HEK293T (cell line): ENCODE measurements at regions not wholly inside any gene's neighbourhood (a gene's known extent, or its start where the extent isn't known, plus 50 kb on each side); places are given as distances from the start of the nearest gene placed in this dataset.

ENCODE experiments used
- ARNT ChIP-seq: fragments of 450-650 bp; IDR thresholded peaks from 2 replicates; pipeline ENCODE4 v1.6.1; 2017; ENCODE audit warnings: mild to moderate bottlenecking
- FOXA1 ChIP-seq: fragments of 450-650 bp; IDR thresholded peaks from 2 replicates; pipeline ENCODE4 v1.6.1; 2016; ENCODE audit warnings: mild to moderate bottlenecking
- FOXM1 ChIP-seq: fragments of 450-650 bp; IDR thresholded peaks from 2 replicates; pipeline ENCODE4 v1.6.1; 2017; ENCODE audit warnings: mild to moderate bottlenecking, borderline replicate concordance
- L3MBTL2 ChIP-seq: fragments of 450-650 bp; conservative IDR thresholded peaks from 2 replicates; pipeline ENCODE4 v1.6.1; 2016; ENCODE audit warnings: mild to moderate bottlenecking
- SP1 ChIP-seq: fragments of 450-650 bp; IDR thresholded peaks from 2 replicates; pipeline ENCODE4 v1.6.1; 2017
- TF ChIP-seq, protein P1 (sequence below): fragments of 450-650 bp; IDR thresholded peaks from 2 replicates; pipeline ENCODE4 v1.6.1; 2016

- TF ChIP-seq FOXM1 (no peak), SP1 (no peak), L3MBTL2 (no peak), FOXA1 (no peak), ARNT (no peak)
- TF ChIP-seq, protein P1, sequence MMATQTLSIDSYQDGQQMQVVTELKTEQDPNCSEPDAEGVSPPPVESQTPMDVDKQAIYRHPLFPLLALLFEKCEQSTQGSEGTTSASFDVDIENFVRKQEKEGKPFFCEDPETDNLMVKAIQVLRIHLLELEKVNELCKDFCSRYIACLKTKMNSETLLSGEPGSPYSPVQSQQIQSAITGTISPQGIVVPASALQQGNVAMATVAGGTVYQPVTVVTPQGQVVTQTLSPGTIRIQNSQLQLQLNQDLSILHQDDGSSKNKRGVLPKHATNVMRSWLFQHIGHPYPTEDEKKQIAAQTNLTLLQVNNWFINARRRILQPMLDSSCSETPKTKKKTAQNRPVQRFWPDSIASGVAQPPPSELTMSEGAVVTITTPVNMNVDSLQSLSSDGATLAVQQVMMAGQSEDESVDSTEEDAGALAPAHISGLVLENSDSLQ: no peak
Measured at GRCh38 chr10:8332730-8333111, 278.2 kb downstream of the GATA3 start.
